ENCODE measurements at regions not wholly inside any gene's neighbourhood (a gene's known extent, or its start where the extent isn't known, plus 50 kb on each side); places are given as distances from the start of the nearest gene placed in this dataset.

GRCh38 chr16:31710880-31711279, 162.7 kb upstream of the ZNF267 start:
- no peak overlapping the region for H3K27ac ChIP-seq (ENCODE audit: low read depth in 2 of 2, low read length in 1 of 2)
- H3K27me3 ChIP-seq (ENCODE audit: insufficient read depth): no peaks in the 10 kb centered on the region
- CTCF ChIA-PET: interaction anchor here (0.7 to 6.5 kb wide), 5 partner anchors 12 to 267 kb away, joined by 3 to 30 read pairs (median 3); no protein-coding TSS in a partner anchor
- TF ChIP-seq REST (IDR thresholded peaks at IDR 0.05; ENCODE audit: low read depth, low read length): no peak
- TF ChIP-seq GABPA (IDR thresholded peaks at IDR 0.05; ENCODE audit: low read depth): no peak
- no peak for TF ChIP-seq USF1 (IDR thresholded peaks at IDR 0.05; ENCODE audit: borderline replicate concordance, low read depth)
- no peak for TF ChIP-seq CHD2 (IDR thresholded peaks at IDR 0.05; ENCODE audit: low read length, partially characterized antibody)
- TF ChIP-seq RXRA (IDR thresholded peaks at IDR 0.05; ENCODE audit: borderline replicate concordance, low read depth): no peak
- TF ChIP-seq JUND (IDR thresholded peaks at IDR 0.05): no peak
- TF ChIP-seq PBX3 (IDR thresholded peaks at IDR 0.05): no peak
- H4K20me1 ChIP-seq (ENCODE audit: insufficient read depth): no peaks in the 10 kb centered on the region
- no peak for DNase-seq
- H3K9me2 ChIP-seq: no peaks in the 10 kb centered on the region
- no peak overlapping the region for H3K4me3 ChIP-seq (ENCODE audit: low read depth in 2 of 2, low read length in 1 of 2)
- H3F3A ChIP-seq (replicated peaks; ENCODE audit: insufficient read depth): peaks cover 5% of the 10 kb centered on the region
- no peaks in the 10 kb centered on the region for H3K9me3 ChIP-seq
- peaks cover 24% of the 10 kb centered on the region for H3K79me2 ChIP-seq (ENCODE audit: insufficient read depth)
- no peak overlapping the region for H3K9ac ChIP-seq
- WGBS (ENCODE audit: low lambda C conversion rate): 88% methylated on average over 5 of the region's 5 CpGs
- no peak overlapping the region for H3K4me2 ChIP-seq
- POLR2A ChIA-PET: no interaction called here
- no peak overlapping the region for H2AFZ ChIP-seq (ENCODE audit: low read depth)
- H3K36me3 ChIP-seq (replicated peaks in 1 of 2; ENCODE audit: control insufficient read depth in 1 of 2, insufficient read depth in 2 of 2, low read length in 1 of 2): peaks cover 4 to 27% of the 10 kb centered on the region in 2 experiments
- peaks cover 0 to 21% of the 10 kb centered on the region in 2 experiments; a peak in 2 of 4 replicates for H3K4me1 ChIP-seq (ENCODE audit: control insufficient read depth in 1 of 2, insufficient read depth in 2 of 2, low read depth in 1 of 2, low read length in 1 of 2)

- Histone ChIP-seq H3K9me2 (no peaks in the 10 kb centered on the region), H3K9me3 (no peaks in the 10 kb centered on the region), H3K9ac (no peak overlapping the region), H3K4me1 (ENCODE audit: control insufficient read depth in 1 of 2, insufficient read depth in 2 of 2, low read depth in 1 of 2, low read length in 1 of 2) (peaks cover 0 to 22% of the 10 kb centered on the region in 2 experiments; a peak in 2 of 4 replicates), H3K36me3 (replicated peaks in 1 of 2; ENCODE audit: control insufficient read depth in 1 of 2, insufficient read depth in 2 of 2, low read length in 1 of 2) (peaks cover 4 to 22% of the 10 kb centered on the region in 2 experiments), H3K27ac (ENCODE audit: low read depth in 2 of 2, low read length in 1 of 2) (no peak overlapping the region), H3K27me3 (ENCODE audit: insufficient read depth) (no peaks in the 10 kb centered on the region), H3K79me2 (ENCODE audit: insufficient read depth) (peaks cover 29% of the 10 kb centered on the region), H3F3A (replicated peaks; ENCODE audit: insufficient read depth) (peaks cover 5% of the 10 kb centered on the region), H3K4me2 (no peak overlapping the region), H4K20me1 (ENCODE audit: insufficient read depth) (no peaks in the 10 kb centered on the region), H3K4me3 (ENCODE audit: low read depth in 2 of 2, low read length in 1 of 2) (no peak overlapping the region), H2AFZ (ENCODE audit: low read depth) (no peak overlapping the region)
- CTCF ChIA-PET: interaction anchor here (0.6 to 6.5 kb wide), 4 partner anchors 11 to 526 kb away, joined by 3 to 30 read pairs (median 3); no protein-coding TSS in a partner anchor
- TF ChIP-seq RFX5 (IDR thresholded peaks at IDR 0.05; ENCODE audit: low read length): no peak
- TF ChIP-seq CTCF (IDR thresholded peaks at IDR 0.05): peak; percentile 29; the same call in 1 of the 2 replicates
- 71% methylated on average over 6 of the region's 7 CpGs for WGBS (ENCODE audit: low lambda C conversion rate)
- DNase-seq: no peak
- POLR2A ChIA-PET: no interaction called here
Observed at GRCh38 chr16:31711344-31711845, 162.2 kb upstream of the ZNF267 start.
